CD4-positive, alpha-beta T cell treated with Interferon alpha-2 for 1 hour (primary cell): ENCODE measurements at regions not wholly inside any gene's neighbourhood (a gene's known extent, or its start where the extent isn't known, plus 50 kb on each side); places are given as distances from the start of the nearest gene placed in this dataset.

Experiments used
- DNase-seq, 2 donors: peaks; one replicate each; pipeline ENCODE4 v3.0.0-alpha.2; 2020 to 2022

DNA sequence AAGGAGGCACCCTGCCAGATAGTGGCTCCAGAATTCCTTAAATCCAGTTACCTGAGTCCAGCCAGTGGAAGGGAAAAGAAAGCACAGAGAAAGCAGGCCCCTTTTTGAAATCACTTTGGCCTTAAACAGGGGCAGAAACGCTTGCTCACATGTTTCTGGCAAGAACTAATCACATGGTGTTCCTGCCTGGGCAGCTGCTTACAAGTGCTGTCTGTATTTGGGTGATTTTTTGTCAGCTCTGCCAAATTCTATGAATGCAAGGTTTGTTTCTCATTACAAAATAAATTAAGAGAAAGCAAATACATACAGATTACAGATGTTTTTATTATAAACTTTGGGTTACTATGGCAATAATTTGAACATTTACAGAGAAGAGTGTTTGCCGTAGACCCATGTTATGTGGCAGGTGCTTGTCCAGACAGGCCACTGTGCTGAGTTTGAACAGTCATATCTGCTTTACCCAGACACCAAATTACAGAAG lies 1237.8 kb downstream of the SLITRK5 start:
- DNase-seq = no peak

DNA sequence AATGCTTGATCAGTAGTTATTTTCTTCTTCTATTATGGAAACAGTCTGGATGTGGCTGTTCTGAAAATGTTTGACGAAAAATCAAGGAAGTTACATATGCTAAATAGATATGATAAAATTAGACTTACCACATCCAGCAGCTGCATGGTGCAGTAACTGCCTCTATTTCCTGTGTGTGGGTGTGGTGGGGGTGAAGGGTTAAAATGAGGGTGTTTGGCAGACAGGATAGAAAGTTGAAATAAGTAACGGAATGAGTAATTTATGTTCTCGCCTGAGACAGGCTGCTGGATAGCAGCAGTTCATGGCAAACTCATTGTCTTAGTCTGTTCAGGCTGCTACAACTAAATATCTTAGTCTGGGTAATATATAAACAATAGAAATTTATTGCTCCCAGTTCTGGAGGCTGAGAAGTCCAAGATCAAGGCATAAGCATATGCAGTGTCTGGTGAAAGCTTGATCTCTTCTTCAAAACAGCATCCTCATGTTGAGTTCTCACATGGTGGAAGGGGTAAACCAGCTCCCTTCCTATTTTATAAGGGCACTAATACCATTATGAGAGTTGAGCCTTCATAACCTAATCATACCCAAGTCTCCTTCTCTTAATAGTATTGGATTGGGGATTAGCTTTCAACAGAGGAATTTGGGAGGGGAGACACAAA lies 1248.9 kb downstream of the SLITRK5 start:
- DNase-seq = peak in 1 of 2 donors; percentile 19

DNA sequence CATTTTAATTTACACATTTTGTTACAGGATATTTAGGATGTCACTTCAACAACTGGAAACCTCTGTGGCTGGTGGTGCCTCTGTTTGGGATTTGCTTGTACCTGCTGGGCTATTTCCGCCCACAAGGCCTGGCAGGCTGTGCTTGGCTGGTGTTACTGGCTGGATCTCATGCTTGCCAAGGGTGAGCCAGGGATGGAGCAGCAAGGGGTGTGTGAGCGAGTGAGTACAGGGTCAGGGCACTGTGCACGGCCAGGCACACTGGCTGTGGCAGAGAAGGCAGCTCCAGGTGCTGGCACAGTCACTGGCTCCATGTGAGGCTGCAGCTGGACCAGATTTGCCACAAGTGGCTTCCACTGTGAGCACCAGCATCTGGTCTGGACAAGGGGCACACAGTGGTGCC lies 1254.8 kb downstream of the SLITRK5 start:
- no peak for DNase-seq

DNA sequence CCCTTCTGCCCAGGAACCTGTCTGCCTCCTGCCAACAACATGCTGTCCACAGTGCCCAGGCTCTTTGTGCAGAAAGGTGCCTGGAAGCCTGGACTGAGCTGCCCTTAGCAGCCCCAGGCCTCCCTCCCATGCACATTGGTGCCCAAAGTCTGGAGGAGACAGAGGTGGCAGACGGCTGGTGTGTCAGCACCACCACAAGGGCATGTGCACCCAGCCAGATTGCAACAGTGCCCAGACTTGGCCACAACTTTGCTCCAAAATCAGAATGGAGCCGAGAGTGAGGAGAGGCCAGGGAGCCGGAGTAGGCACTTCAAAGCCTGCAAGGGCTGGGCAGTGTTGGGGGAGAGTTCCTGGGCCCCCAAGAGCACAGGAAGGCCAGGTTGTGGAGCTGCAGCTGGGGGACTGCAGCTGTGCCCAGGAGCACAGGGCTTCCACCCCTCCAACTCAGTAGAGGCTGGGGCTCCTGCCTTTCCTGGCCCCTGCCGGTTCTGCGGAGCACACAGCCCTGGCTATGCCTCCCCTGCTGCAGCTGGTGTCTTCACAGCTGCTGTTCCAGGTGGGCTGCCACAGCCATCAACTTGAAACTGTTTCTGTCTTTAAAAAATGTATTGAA lies 1255.8 kb downstream of the SLITRK5 start:
- no peak for DNase-seq

DNA sequence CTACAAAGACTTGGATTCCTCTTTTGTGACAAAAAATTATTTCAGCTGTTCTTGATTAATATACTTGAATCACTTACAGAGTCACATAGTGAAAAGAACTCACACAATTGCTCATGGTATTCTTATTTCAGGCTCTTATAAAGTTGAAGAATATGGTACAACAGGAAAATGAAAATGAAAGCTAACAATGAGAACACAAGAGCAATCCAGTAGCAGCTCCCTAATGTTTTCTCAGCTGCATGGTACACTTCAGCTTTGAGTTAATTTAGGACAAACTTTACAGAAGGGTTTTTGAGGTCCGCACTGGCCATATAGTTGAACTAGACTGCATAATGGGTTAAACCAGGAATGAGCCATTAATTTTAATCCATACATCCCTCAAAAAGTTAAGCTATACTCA lies 1261.8 kb downstream of the SLITRK5 start:
- no peak for DNase-seq

DNA sequence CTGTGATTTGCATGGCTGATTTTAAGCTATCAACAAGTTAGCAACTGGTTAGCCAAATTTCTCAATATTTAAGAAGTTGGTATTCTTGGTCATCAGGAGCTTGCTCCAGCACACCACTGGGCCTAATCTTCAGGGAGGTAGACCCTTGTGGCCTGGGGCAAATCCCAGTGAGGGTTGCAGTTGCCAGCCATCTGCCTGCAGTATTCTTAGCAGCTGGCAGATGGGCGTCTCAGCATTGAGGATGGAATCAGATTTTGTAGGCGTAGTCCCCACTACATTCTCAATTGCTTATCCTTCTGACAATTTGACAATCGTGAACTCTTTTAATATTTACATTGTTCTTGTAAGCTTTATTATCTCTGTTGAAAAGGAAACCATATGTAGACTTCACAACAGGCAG lies 1266.2 kb downstream of the SLITRK5 start:
- DNase-seq = no peak

DNA sequence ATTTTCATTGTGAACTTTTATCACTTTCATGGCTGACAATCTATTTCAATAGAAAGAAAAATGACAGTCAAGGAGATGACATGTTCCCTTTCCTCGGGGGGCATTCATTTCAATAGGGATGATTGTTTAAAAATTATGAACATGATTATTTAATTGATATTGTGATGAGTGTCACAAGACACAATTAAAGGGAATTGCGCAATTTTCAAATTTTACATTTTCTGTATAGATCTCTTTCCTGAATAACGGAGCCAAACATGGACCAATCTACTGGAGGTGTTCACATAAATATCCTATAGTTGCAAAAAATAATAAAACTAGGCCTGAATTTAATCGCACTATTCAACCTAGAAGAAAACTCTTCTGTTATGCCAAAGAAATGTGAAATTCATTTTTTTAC lies 1274.6 kb downstream of the SLITRK5 start:
- DNase-seq = no peak

DNA sequence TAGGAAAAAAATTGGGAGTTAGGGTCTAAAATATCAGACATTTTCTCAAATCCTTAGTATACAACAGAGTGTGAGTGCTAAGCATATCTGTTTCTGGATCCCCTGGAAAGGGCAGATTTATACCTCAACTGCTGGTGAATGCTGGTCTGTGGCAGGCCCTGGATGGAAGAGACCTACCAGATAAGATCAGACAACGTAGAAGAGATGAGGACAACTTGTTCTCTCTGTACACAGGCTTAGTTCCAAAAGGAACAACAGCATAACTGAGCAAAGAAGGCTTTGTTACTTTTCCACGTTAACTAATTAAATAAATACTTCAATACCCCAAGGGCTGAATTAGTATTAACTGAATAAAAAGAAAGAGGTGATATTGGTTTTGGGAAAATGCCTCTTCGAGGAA lies 1277.3 kb downstream of the SLITRK5 start:
- DNase-seq = no peak

DNA sequence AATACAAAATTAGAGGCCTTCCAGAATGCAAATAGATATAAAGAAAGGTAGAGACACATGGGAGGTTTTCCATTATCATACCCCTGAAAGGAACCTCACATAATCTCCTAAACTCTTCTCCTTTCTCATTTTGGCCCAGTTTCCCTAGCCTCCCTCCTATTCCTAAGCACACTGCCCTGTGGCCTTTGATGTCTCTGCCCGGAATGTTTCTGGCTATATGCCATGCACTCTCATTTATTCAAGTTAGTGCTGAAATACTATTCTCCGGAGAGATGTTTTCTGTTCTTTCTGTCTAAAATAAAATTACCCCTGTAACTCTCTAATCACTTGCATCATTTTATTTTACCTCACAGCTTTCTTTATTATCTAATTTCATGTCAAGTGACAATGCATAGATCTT lies 1287.7 kb downstream of the SLITRK5 start:
- DNase-seq = no peak

DNA sequence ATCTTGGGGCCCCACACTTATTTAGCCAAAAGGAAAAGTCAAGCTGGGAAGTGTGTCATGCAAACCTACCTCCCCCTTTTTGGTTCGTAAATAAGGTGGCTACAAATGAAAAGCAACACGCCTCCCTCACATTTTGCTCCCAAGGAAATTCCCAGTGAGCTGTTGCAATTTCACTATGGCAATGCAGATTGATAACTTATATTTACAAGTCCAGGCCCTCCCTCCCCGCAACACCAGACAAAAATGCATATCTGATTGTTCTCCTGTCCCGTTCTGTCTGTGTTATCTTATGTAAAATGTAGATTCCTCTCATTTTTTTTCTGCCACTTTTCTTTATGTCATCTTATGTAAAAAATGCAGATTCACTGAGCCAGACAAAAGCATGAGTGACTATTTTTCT lies 1305.3 kb downstream of the SLITRK5 start:
- DNase-seq = no peak

DNA sequence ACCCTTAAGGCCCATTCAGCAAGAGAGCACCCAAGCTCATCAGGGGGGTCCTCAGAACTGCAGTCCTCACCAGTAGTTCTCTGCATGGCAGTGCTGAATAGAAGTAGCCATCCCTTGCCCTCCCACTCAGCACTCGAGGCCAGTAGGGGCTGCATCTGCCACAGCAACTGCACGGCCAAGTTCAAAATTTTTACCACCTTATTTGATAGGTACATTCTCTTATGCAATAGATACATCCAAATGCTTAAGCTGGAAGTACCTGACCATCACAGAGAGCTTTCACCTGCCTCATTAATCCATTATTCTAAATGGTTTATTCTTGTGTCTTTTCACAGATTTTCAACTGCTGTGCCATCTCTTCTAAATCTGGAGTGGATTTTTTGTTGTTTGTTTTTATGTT lies 1307.4 kb downstream of the SLITRK5 start:
- DNase-seq = no peak

DNA sequence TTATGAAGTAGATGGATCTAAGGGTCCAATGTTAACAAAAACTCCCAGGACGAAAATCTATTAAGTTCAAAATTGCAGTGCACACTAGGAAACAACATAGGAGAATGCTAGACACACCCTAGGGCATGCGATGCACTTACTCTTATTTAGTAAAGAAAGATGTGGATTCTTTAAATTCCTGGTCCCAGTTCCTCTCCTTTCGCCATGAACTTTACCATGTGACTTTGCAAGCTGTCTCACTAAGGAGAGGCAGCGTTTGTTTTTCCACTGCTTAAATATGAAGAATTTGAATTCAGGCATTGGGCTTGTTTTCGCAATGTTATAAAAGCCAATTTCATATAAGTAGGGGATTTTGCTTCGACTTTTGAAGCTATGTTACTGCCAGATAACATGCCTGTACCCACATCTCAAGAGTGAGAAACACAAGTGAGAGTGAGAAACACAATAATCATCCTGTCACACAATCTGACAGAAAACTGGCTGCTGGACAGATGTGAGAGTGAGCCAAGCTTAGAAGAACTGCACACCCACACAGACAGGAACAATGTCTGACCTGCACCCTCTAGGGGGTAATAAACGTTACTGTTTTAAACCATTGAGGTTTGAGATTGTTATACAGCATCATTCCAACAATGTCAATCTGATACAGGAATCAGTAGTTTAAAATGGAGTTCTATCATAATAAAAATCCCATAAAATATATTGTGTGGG lies 1308.4 kb downstream of the SLITRK5 start:
- peak in 1 of 2 donors; percentile 5 for DNase-seq

DNA sequence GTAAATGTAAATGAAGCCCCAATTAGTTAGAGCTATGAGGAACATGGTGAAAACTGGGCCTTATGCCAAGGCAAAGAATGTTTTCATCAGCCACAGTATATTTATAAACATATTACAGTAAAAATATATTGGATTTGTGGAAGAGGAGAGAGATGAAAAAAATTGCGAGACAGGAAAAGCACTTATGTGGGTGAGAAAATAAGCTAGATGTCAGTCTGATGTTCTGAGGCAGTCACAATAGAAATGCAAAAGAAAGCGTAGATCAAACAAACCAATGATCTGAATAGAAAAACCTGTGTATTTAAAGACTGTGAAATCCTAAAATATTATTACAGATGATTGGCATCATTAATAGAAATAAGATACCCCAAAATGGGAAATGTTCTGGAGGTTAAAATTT lies 1332.5 kb downstream of the SLITRK5 start:
- no peak for DNase-seq

DNA sequence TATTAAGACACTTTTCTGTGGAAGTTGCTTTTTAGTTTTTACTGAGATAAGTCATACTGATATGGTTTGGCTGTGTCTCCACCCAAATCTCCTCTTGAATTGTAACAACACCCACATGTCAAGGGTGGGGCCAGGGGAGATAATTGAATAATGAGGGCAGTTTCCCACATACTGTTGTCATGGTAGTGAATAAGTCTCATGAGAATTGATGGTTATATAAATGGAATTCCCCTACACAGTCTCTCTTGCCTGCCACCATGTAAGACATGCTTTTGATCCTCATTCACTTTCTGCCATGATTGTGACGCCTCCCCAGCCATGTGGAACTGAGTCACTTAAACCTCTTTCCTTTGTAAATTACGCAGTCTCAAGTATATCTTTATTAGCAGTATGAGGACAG lies 1340.4 kb downstream of the SLITRK5 start:
- DNase-seq = no peak

DNA sequence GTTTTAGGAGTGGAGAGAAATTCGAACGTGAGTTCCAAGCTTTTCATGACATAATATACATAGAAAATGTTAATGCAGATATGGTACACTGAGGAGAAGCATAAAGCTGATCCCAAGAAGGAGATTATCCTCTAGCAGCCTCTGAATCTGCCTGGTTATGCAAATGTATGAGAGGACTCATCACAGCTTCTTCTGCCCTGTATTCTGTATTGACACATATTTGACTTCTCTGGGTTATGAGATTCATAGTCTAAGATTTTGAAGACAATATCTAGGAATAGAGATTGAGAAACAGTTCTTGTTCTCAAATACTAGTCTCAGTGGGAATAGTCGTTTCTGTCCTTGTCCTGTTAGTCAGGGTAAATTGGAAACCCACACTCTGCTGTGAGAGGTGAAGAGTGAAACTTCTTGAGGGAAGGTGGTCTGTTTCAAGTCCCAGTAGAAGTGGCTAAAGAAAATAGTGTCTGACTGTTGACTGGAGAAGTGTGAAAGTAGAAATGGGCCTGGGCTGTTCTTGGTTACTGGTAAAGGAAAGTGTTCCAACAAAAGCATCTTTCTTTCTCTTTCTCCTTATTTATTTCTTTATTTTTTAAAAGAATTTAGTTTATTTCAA lies 1356.6 kb downstream of the SLITRK5 start:
- no peak for DNase-seq

DNA sequence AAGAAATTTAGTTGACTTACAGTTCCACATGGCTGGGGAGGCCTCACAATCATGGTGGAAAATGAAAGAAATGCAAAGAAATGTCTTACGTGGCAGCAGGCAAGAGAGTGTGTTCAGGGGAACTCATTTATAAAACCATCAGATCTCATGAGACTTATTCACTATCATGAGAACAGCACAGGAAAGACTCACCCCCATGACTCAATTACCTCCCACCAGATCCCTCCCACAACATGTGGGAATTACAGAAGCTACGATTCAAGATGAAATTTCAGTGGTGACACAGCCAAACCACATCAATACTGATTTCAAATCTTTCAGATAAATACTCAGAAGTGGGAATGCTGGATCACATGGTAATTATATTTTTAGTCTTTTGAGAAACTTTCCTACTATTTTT lies 1357.9 kb downstream of the SLITRK5 start:
- DNase-seq = no peak

DNA sequence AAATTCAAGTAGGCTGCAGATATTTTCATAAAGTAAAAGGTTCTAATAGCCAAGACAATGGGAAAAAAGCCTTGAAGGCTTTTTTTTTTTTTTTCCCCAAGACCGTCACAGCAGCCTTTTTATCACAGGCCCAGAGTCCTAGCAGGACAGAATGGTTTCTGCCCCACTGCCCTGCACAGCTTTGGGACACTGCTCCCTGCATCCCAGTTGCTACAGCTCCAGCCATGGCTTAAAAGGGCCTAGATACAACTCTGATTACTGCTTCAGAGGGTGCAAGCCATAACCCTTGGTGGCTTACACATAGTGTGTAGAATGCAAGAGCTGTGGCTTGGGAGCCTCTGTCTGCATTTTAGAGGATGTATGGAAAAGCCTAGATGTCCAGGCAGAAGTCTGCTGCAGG lies 1362.8 kb downstream of the SLITRK5 start:
- no peak for DNase-seq

DNA sequence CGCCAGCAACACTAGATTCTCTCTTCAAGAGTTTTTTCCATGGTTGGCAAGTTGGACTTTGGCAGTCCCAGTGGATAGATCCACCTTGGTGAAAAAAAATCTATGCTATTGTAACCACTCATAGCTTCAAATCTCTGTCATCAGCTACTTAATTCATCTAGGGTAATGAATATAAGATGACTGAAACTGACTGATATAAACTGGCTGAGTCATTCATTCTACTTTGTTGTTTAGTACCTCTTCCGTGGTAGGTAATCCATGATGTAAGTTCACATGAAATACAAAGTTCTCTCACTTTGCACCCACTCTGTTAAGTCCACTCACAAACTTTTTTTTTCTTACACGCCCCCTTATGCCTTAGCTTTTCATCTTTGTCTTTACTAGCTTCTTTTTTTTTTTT lies 1381.5 kb downstream of the SLITRK5 start:
- DNase-seq = no peak

DNA sequence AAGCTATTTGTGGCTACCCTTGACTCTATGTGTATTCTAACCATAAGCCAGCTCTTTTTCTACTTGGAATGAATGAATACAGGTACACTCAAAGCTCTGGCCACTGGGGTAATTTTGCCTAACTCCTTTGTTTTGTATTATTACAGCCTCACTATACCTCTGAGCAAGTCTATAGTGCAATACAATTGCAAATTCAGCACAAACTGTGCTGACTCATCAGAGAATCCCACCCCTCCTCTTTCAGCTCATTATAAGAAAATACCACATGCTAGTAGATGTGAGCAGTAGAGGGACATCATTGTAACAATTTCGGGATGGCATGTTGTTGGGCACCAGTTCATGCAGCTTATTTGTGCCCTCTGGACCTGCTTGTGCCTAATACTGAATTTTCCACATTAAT lies 1382.2 kb downstream of the SLITRK5 start:
- DNase-seq = no peak

DNA sequence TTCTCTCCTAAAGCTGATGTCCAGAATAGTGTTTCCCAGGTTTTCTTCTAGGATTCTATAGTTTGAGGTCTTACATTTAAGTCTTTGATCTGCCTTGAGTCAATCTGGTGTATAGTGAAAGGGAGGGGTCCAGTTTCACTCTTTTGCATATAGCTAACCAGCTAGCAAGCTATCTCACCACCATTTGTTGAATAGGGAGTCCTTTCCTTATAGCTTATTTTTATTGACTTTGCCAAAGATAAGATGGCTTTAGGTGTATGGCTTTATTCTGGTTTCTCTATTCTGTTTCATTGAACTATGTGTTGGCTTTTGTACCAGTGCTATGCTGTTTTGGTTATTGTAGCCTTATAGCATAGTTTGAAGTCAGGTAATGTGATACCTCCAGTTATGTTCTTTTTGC lies 1386.1 kb downstream of the SLITRK5 start:
- no peak for DNase-seq

DNA sequence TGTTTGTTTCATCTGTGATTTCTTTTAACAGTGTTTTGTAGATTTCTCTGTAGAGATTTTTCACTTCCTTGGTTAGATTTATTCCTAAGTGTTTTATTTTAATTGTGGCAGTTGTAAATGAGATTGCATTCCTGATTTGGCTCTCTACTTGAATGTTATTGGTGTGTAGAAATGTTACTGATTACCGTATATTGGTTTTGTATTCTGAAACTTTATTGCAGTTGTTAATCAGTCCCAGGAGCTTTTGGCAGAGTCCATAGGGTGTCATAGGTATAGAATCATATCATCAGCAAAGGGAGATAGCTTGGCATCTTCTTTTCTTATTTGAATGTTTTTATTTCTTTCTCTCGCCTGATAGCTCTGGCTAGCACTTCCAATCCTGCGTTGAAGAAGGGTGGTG lies 1386.7 kb downstream of the SLITRK5 start:
- no peak for DNase-seq

DNA sequence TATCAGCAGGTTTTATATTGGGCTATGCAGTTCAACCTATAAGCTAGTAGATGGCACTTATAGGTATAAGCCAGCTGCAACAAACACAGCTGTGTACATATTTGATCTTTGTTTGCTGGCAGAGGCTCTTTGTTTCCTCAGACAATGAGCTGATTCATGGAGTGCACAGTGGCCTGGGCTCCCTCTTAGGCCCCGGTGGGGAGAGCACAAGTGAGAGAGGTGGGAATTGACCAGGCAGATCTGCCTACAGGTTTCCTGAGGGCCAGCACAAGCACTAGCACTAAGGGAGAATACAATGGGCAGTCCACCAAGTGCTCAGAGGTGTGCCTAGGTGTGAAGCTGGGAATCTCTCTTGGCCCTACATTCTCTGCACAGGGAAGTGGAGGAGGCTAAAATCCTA lies 1390.7 kb downstream of the SLITRK5 start:
- no peak for DNase-seq

DNA sequence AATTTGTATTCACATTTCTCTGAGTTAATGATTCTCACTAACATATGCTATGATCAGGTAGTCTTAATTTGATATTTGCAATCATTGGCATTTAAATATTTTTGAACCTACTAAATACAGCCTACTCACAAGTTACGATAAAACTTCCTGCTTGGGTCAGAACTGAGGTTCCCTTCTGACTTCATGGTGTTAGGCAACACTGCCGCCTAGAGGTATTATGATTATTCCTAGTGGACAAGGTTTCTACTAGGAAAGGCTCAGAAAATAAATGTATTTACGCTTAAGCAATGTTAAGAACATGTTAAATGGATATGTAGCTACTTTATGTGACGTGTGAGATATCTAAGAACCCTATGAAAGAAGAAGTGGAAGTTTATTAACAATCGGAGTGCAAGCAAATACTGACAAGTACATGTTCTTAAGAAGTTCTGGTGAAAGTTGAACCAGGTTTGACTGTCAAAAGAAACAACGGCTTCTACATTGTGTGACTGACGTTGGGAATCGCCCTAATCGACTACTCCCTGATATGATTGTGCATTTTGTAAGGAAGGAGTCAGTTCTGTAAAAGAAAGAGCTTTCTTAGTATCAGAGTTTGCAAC lies 1395.8 kb downstream of the SLITRK5 start:
- peak in 1 of 2 donors; percentile 35 for DNase-seq
